NCI-H524 treated with DMSO at 0.1 percent for 48 hours (cell line): ENCODE measurements at regions not wholly inside any gene's neighbourhood (a gene's known extent, or its start where the extent isn't known, plus 50 kb on each side); places are given as distances from the start of the nearest gene placed in this dataset.
"Not testable (repeated sequence)": the region's sequence is repeated elsewhere in the genome, so short reads cannot be mapped to it uniquely, and the experiment has no call there.

Experiments used
- DNase-seq: peaks from one replicate; lab custom pipeline; 2025; lab: John Stamatoyannopoulos, UW

- DNase-seq: not testable (repeated sequence)
Measured at GRCh38 chr17:30638968-30639367, 161.8 kb downstream of the GOSR1 start.

GRCh38 chr17:30631651-30632050 lies 154.4 kb downstream of the GOSR1 start:
- not testable (repeated sequence) for DNase-seq

- DNase-seq: not testable (repeated sequence)
Measured at GRCh38 chr17:30625380-30625779, 148.2 kb downstream of the GOSR1 start.

GRCh38 chr17:30624180-30624579 lies 147.0 kb downstream of the GOSR1 start:
- not testable (repeated sequence) for DNase-seq

- not testable (repeated sequence) for DNase-seq
Measured at GRCh38 chr17:30609682-30610081, 132.5 kb downstream of the GOSR1 start.

- no peak for DNase-seq
Measured at GRCh38 chr17:30605523-30605922, 128.3 kb downstream of the GOSR1 start.

- no peak for DNase-seq
Measured at GRCh38 chr17:30605027-30605426, 127.8 kb downstream of the GOSR1 start.

GRCh38 chr17:30602396-30602795 lies 125.2 kb downstream of the GOSR1 start:
- not testable (repeated sequence) for DNase-seq

- not testable (repeated sequence) for DNase-seq
Measured at GRCh38 chr17:30601984-30602383, 124.8 kb downstream of the GOSR1 start.

- DNase-seq: no peak
Measured at GRCh38 chr17:30600830-30601494, 123.8 kb downstream of the GOSR1 start.

GRCh38 chr17:30600060-30600829 lies 123.0 kb downstream of the GOSR1 start:
- peak; percentile 63 for DNase-seq

- no peak for DNase-seq
Measured at GRCh38 chr17:30599428-30600059, 122.3 kb downstream of the GOSR1 start.

DNA sequence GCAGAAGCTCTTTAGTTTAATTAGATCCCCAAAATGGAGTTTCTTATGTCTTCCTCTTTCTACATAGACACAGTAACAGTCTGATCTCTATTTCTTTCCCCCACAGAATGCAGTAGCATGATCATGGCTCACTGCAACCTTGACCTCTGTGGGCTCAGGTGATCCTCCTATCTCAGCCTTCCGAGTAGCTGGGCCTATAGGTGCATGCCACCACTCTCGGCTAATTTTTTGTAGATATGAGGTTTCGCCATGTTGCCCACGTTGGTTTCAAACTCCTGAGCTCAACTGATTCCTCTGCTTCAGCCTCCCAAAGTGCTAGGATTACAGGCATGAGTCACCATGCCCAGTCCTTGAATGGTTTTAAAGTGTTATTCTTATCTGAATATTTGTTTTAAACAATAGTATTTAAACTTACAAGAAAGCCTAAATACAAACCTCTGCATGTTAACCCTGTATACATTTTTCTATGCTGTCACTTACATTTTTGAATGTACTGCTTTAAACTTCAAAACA lies 120.6 kb downstream of the GOSR1 start:
- no peak for DNase-seq

- not testable (repeated sequence) for DNase-seq
Measured at GRCh38 chr17:30596948-30597775, 120.0 kb downstream of the GOSR1 start.

- DNase-seq: not testable (repeated sequence)
Measured at GRCh38 chr17:30594953-30595371, 117.8 kb downstream of the GOSR1 start.

- no peak for DNase-seq
Measured at GRCh38 chr17:30594223-30594952, 117.2 kb downstream of the GOSR1 start.

- no peak for DNase-seq
Measured at GRCh38 chr17:30590081-30590733, 113.0 kb downstream of the GOSR1 start.

GRCh38 chr17:30589431-30589830 lies 112.2 kb downstream of the GOSR1 start:
- no peak for DNase-seq

GRCh38 chr17:30588798-30589247 lies 111.6 kb downstream of the GOSR1 start:
- no peak for DNase-seq

DNA sequence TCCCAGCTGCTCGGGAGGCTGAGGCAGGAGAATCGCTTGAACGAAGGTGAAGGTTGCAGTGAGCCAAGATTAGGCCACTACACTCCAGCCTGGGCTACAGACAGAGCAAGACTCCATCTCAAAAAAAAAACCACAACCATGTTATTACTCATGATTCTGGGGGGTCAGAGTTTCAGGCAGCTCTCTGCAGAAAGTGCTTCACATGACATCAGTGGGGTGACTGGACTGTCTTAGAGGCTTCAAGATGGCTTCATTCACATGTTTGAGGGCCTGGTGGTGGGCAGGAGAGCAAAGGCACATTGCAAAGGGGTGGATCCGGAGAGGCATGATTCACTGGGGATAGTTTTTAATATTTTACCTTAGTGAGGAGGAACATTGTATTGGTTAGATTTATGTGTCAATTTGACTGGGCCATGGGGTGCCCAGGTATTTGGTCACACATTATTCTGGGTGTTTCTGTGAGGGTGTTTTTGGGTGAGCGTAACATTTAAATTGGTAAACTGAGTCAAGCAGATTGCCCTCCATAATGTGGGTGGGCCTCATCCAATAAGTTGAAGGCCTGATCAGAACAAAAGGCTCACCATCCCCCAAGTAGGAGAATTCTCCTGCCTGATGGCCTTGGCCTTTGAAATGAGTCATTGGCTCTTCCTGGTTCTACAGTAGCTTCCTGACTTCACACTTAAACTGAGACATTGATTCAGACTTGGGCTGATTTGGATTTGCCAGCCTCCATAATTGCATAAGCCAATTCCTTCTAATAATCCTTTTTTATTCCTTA lies 109.8 kb downstream of the GOSR1 start:
- no peak for DNase-seq
